Glutamatergic neuron (in vitro differentiated cells): ENCODE measurements at regions not wholly inside any gene's neighbourhood (a gene's known extent, or its start where the extent isn't known, plus 50 kb on each side); places are given as distances from the start of the nearest gene placed in this dataset.
A peak's percentile ranks its signal among the peaks of the same experiment; 100 is the strongest.

Experiments used
- DNase-seq: peaks from one replicate; pipeline ENCODE4 v3.0.0; 2022
- H3K27ac Mint-ChIP-seq: one replicate; pipeline ENCODE4 v1.8.0; 2020; ENCODE audit warnings: mild to moderate bottlenecking, mixed read lengths, inconsistent platforms; ENCODE audit not compliant: unreplicated experiment
- H3K27me3 Mint-ChIP-seq: one replicate; pipeline ENCODE4 v1.8.0; 2020; ENCODE audit warnings: mild to moderate bottlenecking, moderate library complexity, mixed read lengths, inconsistent platforms; ENCODE audit not compliant: unreplicated experiment
- H3K36me3 Mint-ChIP-seq: one replicate; pipeline ENCODE4 v1.8.0; 2020; ENCODE audit warnings: mild to moderate bottlenecking, mixed read lengths, inconsistent platforms; ENCODE audit not compliant: unreplicated experiment
- H3K4me1 Mint-ChIP-seq: one replicate; pipeline ENCODE4 v1.8.0; 2020; ENCODE audit warnings: mild to moderate bottlenecking, low read depth, mixed read lengths, inconsistent platforms; ENCODE audit not compliant: unreplicated experiment
- H3K4me3 Mint-ChIP-seq: one replicate; pipeline ENCODE4 v1.8.0; 2020; ENCODE audit warnings: mild to moderate bottlenecking, mixed read lengths, inconsistent platforms; ENCODE audit not compliant: unreplicated experiment
- H3K9me3 Mint-ChIP-seq: one replicate; pipeline ENCODE4 v1.8.0; 2020; ENCODE audit warnings: mild to moderate bottlenecking, moderate library complexity, mixed read lengths, inconsistent platforms; ENCODE audit not compliant: unreplicated experiment
- CTCF ChIP-seq: fragments of 200-600 bp; sonication (generic); IDR thresholded peaks from one replicate; pipeline ENCODE4 v1.5.0; 2021; ENCODE audit not compliant: partially characterized antibody, unreplicated experiment

DNA sequence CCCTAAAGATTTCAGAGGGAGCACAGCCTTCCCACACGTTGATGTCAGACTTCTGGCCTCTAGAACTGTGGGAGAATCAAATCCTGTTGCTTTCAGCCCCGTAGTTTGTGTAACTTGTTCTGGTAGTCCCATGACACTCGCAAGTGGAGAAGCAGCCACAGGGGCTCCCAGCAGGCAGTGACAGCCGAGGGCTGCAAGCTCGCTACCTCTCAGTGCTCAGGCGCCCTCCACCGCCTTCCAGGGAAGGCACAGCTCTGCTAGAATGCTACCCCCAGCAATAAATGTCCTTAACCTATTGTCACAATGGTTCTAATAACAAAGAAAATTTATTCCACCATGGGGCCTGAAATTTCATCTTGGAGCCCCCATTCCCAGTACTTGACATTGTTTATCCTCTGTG is 143.1 kb upstream of the ZNF236 start:
- peak; percentile 50 for DNase-seq
- Mint-ChIP-seq H3K4me3 (no peak overlapping the region), H3K27ac (peak overlapping the region; percentile 12), H3K27me3 (peaks cover 6% of the 10 kb centered on the region), H3K36me3 (no peaks in the 10 kb centered on the region), H3K9me3 (peaks cover 8% of the 10 kb centered on the region), H3K4me1 (peaks cover 6% of the 10 kb centered on the region)
- TF ChIP-seq CTCF: no peak

DNA sequence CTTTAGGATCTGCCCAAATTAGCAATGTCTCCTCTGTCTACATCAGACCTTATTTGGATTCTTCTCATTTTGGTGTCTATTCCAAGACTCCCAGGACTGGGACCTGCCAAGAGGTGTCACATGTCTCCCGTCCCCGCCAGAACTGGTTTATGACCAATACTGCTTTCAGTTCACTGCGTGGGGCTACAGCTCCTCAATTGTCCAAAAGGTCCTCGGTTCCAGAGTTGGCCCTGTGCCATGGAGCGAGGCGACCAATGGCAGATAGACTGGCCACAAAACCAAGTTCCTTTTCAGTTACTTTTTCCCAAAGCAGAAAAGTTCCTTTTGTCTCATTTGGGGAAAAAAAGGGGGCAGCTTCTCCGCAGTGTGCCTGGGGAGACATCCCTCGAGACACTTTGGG is 144.1 kb upstream of the ZNF236 start:
- Mint-ChIP-seq H3K4me3 (no peak overlapping the region), H3K27me3 (peaks cover 6% of the 10 kb centered on the region), H3K9me3 (peaks cover 8% of the 10 kb centered on the region), H3K4me1 (peaks cover 6% of the 10 kb centered on the region), H3K36me3 (no peaks in the 10 kb centered on the region), H3K27ac (no peak overlapping the region)
- no peak for TF ChIP-seq CTCF
- no peak for DNase-seq

DNA sequence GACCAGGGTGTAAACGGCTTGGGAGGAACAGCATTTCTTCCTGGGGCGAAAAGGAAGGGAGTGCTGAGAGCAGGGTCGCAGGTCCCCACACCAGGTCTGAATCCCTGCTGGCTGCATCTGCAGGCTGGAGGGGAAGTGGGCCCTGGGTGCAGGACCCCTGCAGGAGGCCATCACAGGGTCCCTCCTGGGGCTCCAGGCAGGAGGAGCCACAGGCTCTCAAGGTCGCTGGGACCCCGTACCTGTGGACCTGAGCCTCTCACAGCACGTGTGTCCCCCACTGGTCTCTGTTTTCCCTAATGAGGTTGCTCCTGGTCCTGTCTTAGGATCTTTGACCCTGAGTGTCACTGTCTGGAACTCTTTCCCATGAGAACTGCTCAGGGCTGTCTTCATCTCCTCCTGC is 147.8 kb upstream of the ZNF236 start:
- Mint-ChIP-seq H3K36me3 (no peaks in the 10 kb centered on the region), H3K27me3 (peaks cover 4% of the 10 kb centered on the region), H3K4me1 (peaks cover 1% of the 10 kb centered on the region), H3K9me3 (peaks cover 6% of the 10 kb centered on the region), H3K27ac (no peak overlapping the region), H3K4me3 (no peak overlapping the region)
- DNase-seq: no peak
- TF ChIP-seq CTCF: no peak

- Mint-ChIP-seq H3K4me3 (no peak overlapping the region), H3K4me1 (no peaks in the 10 kb centered on the region), H3K36me3 (no peaks in the 10 kb centered on the region), H3K27ac (peak overlapping the region; percentile 6), H3K27me3 (peaks cover 4% of the 10 kb centered on the region), H3K9me3 (peaks cover 6% of the 10 kb centered on the region)
- TF ChIP-seq CTCF: no peak
- no peak for DNase-seq
Measured at GRCh38 chr18:76673281-76674185, 148.8 kb upstream of the ZNF236 start.

DNA sequence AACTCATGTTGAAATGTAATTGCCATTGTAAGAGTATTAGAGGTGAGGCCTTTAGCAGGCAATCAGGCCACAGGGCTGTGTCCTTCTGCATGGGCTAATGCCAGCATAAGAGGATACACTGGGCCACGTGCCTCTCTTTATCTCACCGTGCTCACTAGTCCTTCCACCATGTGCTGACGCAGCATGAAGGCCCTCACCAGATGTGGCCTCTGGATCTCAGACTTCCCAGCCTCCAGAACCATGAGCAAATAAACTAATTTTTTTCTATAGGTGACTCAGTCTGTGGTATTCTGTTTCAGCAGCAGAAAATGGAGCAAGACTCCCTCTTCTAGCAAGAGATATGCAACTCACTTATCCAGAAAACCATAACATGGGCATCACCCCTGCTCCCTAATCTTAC is 149.7 kb upstream of the ZNF236 start:
- peaks cover 6% of the 10 kb centered on the region for H3K9me3 Mint-ChIP-seq

More for the DNA sequence above, 149.7 kb upstream of the ZNF236 start:
- Mint-ChIP-seq H3K27me3 (peaks cover 3% of the 10 kb centered on the region), H3K4me1 (no peaks in the 10 kb centered on the region), H3K4me3 (no peak overlapping the region), H3K27ac (no peak overlapping the region), H3K36me3 (no peaks in the 10 kb centered on the region)
- TF ChIP-seq CTCF: no peak
- no peak for DNase-seq
